Heart left ventricle (tissue), 13 donors: ENCODE measurements at regions not wholly inside any gene's neighbourhood (a gene's known extent, or its start where the extent isn't known, plus 50 kb on each side); places are given as distances from the start of the nearest gene placed in this dataset.

ENCODE experiments used
- POLR2A ChIP-seq, 2 donors: fragments of 450-650 bp; IDR thresholded peaks; one replicate each; pipeline ENCODE4 v1.6.1; 2017; ENCODE audit warnings: antibody characterized with exemption in 2 of 2, mild to moderate bottlenecking in 2 of 2, moderate library complexity in 2 of 2
- TF ChIP-seq, protein P1 (sequence below), 12 donors: fragments of 200-600 bp; sonication (generic) in 4 of 12; IDR thresholded peaks; one replicate each; pipeline versions ENCODE4 v1.5.0 to v1.8.0; 2018 to 2022; ENCODE audit warnings: antibody characterized with exemption in 12 of 12, mild to moderate bottlenecking in 5 of 12
- donor health status: ischemic (EF 13 %, LVEDD 7.1; RV severe dilation, severe dysfunction).
- donor health status: DM: no; HTN: yes; CAD: no.
- donor health status: DM: no; HTN: no; CAD: no.
- donor health status: ischemic (EF 25% LVEDD 6.9; RV normal size, moderate dysfunction).
- donor health status: ischemic (EF 25% LVEDD 5.7; RV mildly dilated, moderate dysfunction).
- donor health status: ischemic (EF 35%, LVEDD 5.7; RV mildly dilated, moderate dysfunction).
- donor health status: nonischemic (EF 11% LVEDD 7.7; RV severe dilation, severe dysfunction).
- donor health status: DM: yes; HTN: yes; CAD: no.
- donor health status: PGD.
- donor health status: ischemic (EF 29% LVEDD 5.4; RV normal size, mild dysfunction).
- donor health status: nonischemic (EF 23%, LVEDD 6.1; RV moderate dilation, normal function).

DNA sequence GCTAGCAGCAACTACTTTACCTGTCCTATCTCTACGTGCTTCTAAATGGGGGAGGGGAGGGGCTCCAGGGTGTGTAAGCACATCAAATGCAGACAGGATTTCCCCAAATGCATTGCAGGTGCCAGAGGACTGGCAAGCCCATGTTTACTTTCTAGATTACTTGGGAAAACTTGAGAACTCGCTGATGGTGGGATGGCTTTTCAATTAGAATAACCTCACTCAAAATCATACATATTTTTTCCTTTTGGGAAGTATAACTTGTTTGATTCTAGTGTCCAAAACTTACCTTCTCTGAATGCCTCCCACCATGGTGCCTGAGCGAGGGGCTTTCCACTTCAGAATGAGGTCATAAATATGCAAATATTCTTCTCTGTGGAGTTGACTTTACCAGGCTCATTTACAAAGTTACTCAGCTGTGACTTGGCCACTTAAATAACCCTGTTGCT, 191.3 kb upstream of the RHOBTB1 start:
- TF ChIP-seq, protein P1, sequence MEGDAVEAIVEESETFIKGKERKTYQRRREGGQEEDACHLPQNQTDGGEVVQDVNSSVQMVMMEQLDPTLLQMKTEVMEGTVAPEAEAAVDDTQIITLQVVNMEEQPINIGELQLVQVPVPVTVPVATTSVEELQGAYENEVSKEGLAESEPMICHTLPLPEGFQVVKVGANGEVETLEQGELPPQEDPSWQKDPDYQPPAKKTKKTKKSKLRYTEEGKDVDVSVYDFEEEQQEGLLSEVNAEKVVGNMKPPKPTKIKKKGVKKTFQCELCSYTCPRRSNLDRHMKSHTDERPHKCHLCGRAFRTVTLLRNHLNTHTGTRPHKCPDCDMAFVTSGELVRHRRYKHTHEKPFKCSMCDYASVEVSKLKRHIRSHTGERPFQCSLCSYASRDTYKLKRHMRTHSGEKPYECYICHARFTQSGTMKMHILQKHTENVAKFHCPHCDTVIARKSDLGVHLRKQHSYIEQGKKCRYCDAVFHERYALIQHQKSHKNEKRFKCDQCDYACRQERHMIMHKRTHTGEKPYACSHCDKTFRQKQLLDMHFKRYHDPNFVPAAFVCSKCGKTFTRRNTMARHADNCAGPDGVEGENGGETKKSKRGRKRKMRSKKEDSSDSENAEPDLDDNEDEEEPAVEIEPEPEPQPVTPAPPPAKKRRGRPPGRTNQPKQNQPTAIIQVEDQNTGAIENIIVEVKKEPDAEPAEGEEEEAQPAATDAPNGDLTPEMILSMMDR (IDR thresholded peaks at IDR 0.05) = no peak
- no peak for TF ChIP-seq POLR2A (IDR thresholded peaks at IDR 0.05)
